ENCODE measurements at regions not wholly inside any gene's neighbourhood (a gene's known extent, or its start where the extent isn't known, plus 50 kb on each side); places are given as distances from the start of the nearest gene placed in this dataset.

GRCh38 chr9:108545436-108545835 is 310.4 kb downstream of the ACTL7B start:
- no peak for DNase-seq

- DNase-seq: no peak
These were observed 310.9 kb downstream of the ACTL7B start for GRCh38 chr9:108544866-108545265.

- DNase-seq: no peak
These were observed 312.5 kb downstream of the ACTL7B start for GRCh38 chr9:108543251-108543778.

GRCh38 chr9:108537756-108538155 is 318.0 kb downstream of the ACTL7B start:
- no peak for DNase-seq

- no peak for DNase-seq
These were observed 318.8 kb downstream of the ACTL7B start for GRCh38 chr9:108536836-108537601.

- no peak for DNase-seq
These were observed 320.3 kb downstream of the ACTL7B start for GRCh38 chr9:108535526-108535925.

GRCh38 chr9:108534741-108535140 is 321.0 kb downstream of the ACTL7B start:
- no peak for DNase-seq

- DNase-seq: no peak
These were observed 325.6 kb downstream of the ACTL7B start for GRCh38 chr9:108530141-108530540.

- no peak for DNase-seq
These were observed 327.6 kb downstream of the ACTL7B start for GRCh38 chr9:108528231-108528630.

- no peak for DNase-seq
These were observed 329.3 kb downstream of the ACTL7B start for GRCh38 chr9:108526518-108526917.

- DNase-seq: no peak
These were observed 330.6 kb downstream of the ACTL7B start for GRCh38 chr9:108525186-108525585.

- no peak for DNase-seq
These were observed 334.7 kb downstream of the ACTL7B start for GRCh38 chr9:108521063-108521590.

GRCh38 chr9:108519437-108519836 is 336.3 kb downstream of the ACTL7B start:
- DNase-seq: no peak

GRCh38 chr9:108517651-108518365 is 338.0 kb downstream of the ACTL7B start:
- DNase-seq: no peak

GRCh38 chr9:108516391-108516790 is 339.4 kb downstream of the ACTL7B start:
- DNase-seq: no peak

- no peak for DNase-seq
These were observed 339.9 kb downstream of the ACTL7B start for GRCh38 chr9:108515856-108516255.

- no peak for DNase-seq
These were observed 343.2 kb downstream of the ACTL7B start for GRCh38 chr9:108512426-108513173.

GRCh38 chr9:108511307-108511706 is 344.5 kb downstream of the ACTL7B start:
- DNase-seq: no peak

- no peak for DNase-seq
These were observed 358.9 kb downstream of the ACTL7B start for GRCh38 chr9:108496846-108497245.

GRCh38 chr9:108489567-108489966 is 366.2 kb downstream of the ACTL7B start:
- no peak for DNase-seq

GRCh38 chr9:108486831-108487230 is 369.0 kb downstream of the ACTL7B start:
- no peak for DNase-seq

- DNase-seq: no peak
These were observed 371.3 kb downstream of the ACTL7B start for GRCh38 chr9:108484468-108484867.

- no peak for DNase-seq
These were observed 372.1 kb downstream of the ACTL7B start for GRCh38 chr9:108483676-108484075.

All from stimulated activated CD4-positive, alpha-beta T cell treated with anti-CD3 and anti-CD28 coated beads, Interleukin-4, amount 100 ng/mL, for 24 hours (primary cell).